AG04450 (cell line): ENCODE measurements at regions not wholly inside any gene's neighbourhood (a gene's known extent, or its start where the extent isn't known, plus 50 kb on each side); places are given as distances from the start of the nearest gene placed in this dataset.

Experiments used
- CTCF ChIA-PET: fragments of 300-600, 350-600 bp; formaldehyde crosslinking; extraction: SDS; loops from one replicate; lab custom pipeline; 2022; ENCODE audit warnings: antibody characterized with exemption, inconsistent platforms; lab: Charles Lee
- POLR2A ChIA-PET: fragments of 350-600 bp; formaldehyde crosslinking; extraction: SDS; loops from one replicate; lab custom pipeline; 2021; ENCODE audit warnings: antibody characterized with exemption, inconsistent platforms; lab: Yijun Ruan, JAX
- DNase-seq: peaks from one replicate; pipeline ENCODE4 v3.0.0-alpha.2; 2011; ENCODE audit warnings: low read depth, low spot score
- H3K27ac ChIP-seq: one replicate; pipeline ENCODE4 v1.5.1; 2012; ENCODE audit warnings: low read depth, low read length, control low read depth
- H3K27me3 ChIP-seq: one replicate; pipeline ENCODE4 v1.6.0; 2012; ENCODE audit warnings: low read length; ENCODE audit not compliant: control insufficient read depth, insufficient read depth
- H3K4me3 ChIP-seq: 2 replicates; pipeline ENCODE4 v1.5.1; 2011; ENCODE audit warnings: mild to moderate bottlenecking, low read depth, low read length, control low read depth
- H3K9me3 ChIP-seq: 2 replicates; pipeline ENCODE4 v1.5.1; 2012; ENCODE audit warnings: low read length; ENCODE audit not compliant: control insufficient read depth, insufficient read depth
- CTCF ChIP-seq: IDR thresholded peaks from 2 replicates; pipeline ENCODE4 v1.5.1; 2011; ENCODE audit warnings: low read depth, low read length, control low read depth, inconsistent platforms

GRCh38 chrX:128504496-128504895 lies 452.3 kb upstream of the ACTRT1 start:
- TF ChIP-seq CTCF = no peak
- ChIA-PET POLR2A (no interaction called here), CTCF (no interaction called here)
- H3K9me3 ChIP-seq = peaks cover 4% of the 10 kb centered on the region; the same call in 1 of the 2 replicates
- H3K27me3 ChIP-seq = no peaks in the 10 kb centered on the region
- H3K4me3 ChIP-seq = no peak overlapping the region
- H3K27ac ChIP-seq = no peak overlapping the region
- DNase-seq = no peak

- no peak overlapping the region for H3K4me3 ChIP-seq
- no peak overlapping the region for H3K27ac ChIP-seq
- H3K27me3 ChIP-seq = no peaks in the 10 kb centered on the region
- ChIA-PET POLR2A (no interaction called here), CTCF (no interaction called here)
- H3K9me3 ChIP-seq = no peaks in the 10 kb centered on the region; the same call in 1 of the 2 replicates
- TF ChIP-seq CTCF = no peak
- no peak for DNase-seq
Observed at GRCh38 chrX:128464116-128464515, 411.9 kb upstream of the ACTRT1 start.

- POLR2A ChIA-PET = no interaction called here
- Histone ChIP-seq H3K27me3 (no peaks in the 10 kb centered on the region), H3K9me3 (no peaks in the 10 kb centered on the region; the same call in 1 of the 2 replicates), H3K4me3 (no peak overlapping the region), H3K27ac (no peak overlapping the region)
- CTCF ChIA-PET = no interaction called here
- no peak for DNase-seq
- TF ChIP-seq CTCF = no peak
Observed at GRCh38 chrX:128460835-128461234, 408.6 kb upstream of the ACTRT1 start.

- Histone ChIP-seq H3K27ac (no peak overlapping the region), H3K9me3 (no peaks in the 10 kb centered on the region; the same call in 1 of the 2 replicates), H3K4me3 (no peak overlapping the region), H3K27me3 (no peaks in the 10 kb centered on the region)
- TF ChIP-seq CTCF = no peak
- CTCF ChIA-PET = no interaction called here
- POLR2A ChIA-PET = no interaction called here
- DNase-seq = no peak
Observed at GRCh38 chrX:128458888-128459287, 406.7 kb upstream of the ACTRT1 start.

GRCh38 chrX:128457674-128458073 lies 405.5 kb upstream of the ACTRT1 start:
- ChIA-PET CTCF (no interaction called here), POLR2A (no interaction called here)
- Histone ChIP-seq H3K4me3 (no peak overlapping the region), H3K9me3 (no peaks in the 10 kb centered on the region), H3K27ac (no peak overlapping the region), H3K27me3 (no peaks in the 10 kb centered on the region)
- TF ChIP-seq CTCF = no peak
- DNase-seq = no peak
